GM19438 (cell line): ENCODE measurements at regions not wholly inside any gene's neighbourhood (a gene's known extent, or its start where the extent isn't known, plus 50 kb on each side); places are given as distances from the start of the nearest gene placed in this dataset.
"Not testable (repeated sequence)": the region's sequence is repeated elsewhere in the genome, so short reads cannot be mapped to it uniquely, and the experiment has no call there.

Source experiments
- ATAC-seq: cut with Tn5 transposase; IDR thresholded peaks from one replicate; pipeline ENCODE4 v1.9.1; 2021; ENCODE audit warnings: low read depth; ENCODE audit not compliant: unreplicated experiment

GRCh38 chr7:113030489-113030888, 56.1 kb downstream of the GPR85 start:
- no peak for ATAC-seq

- no peak for ATAC-seq
These were observed 59.7 kb downstream of the GPR85 start for GRCh38 chr7:113026941-113027340.

- not testable (repeated sequence) for ATAC-seq
These were observed 69.3 kb downstream of the GPR85 start for GRCh38 chr7:113017144-113017857.

GRCh38 chr7:113015034-113015645, 71.5 kb downstream of the GPR85 start:
- no peak for ATAC-seq

GRCh38 chr7:113013761-113014449, 72.7 kb downstream of the GPR85 start:
- no peak for ATAC-seq

GRCh38 chr7:113012862-113013261, 73.8 kb downstream of the GPR85 start:
- not testable (repeated sequence) for ATAC-seq

GRCh38 chr7:113010377-113010776, 76.2 kb downstream of the GPR85 start:
- no peak for ATAC-seq

- ATAC-seq: no peak
These were observed 77.9 kb downstream of the GPR85 start for GRCh38 chr7:113008755-113009154.

- ATAC-seq: no peak
These were observed 81.7 kb downstream of the GPR85 start for GRCh38 chr7:113004726-113005454.

- no peak for ATAC-seq
These were observed 86.2 kb downstream of the GPR85 start for GRCh38 chr7:113000316-113001020.

- no peak for ATAC-seq
These were observed 88.8 kb downstream of the GPR85 start for GRCh38 chr7:112997831-112998230.

GRCh38 chr7:112996331-112996871, 90.2 kb downstream of the GPR85 start:
- ATAC-seq: no peak

GRCh38 chr7:112995059-112995824, 91.4 kb downstream of the GPR85 start:
- no peak for ATAC-seq

- ATAC-seq: no peak
These were observed 92.0 kb downstream of the GPR85 start for GRCh38 chr7:112994656-112995055.

GRCh38 chr7:112990624-112991023, 96.0 kb downstream of the GPR85 start:
- no peak for ATAC-seq

GRCh38 chr7:112989531-112989930, 97.1 kb downstream of the GPR85 start:
- ATAC-seq: no peak

GRCh38 chr7:112987171-112987570, 99.5 kb downstream of the GPR85 start:
- no peak for ATAC-seq

GRCh38 chr7:112986256-112987031, 100.2 kb downstream of the GPR85 start:
- ATAC-seq: no peak
